ENCODE measurements at regions not wholly inside any gene's neighbourhood (a gene's known extent, or its start where the extent isn't known, plus 50 kb on each side); places are given as distances from the start of the nearest gene placed in this dataset.

DNA sequence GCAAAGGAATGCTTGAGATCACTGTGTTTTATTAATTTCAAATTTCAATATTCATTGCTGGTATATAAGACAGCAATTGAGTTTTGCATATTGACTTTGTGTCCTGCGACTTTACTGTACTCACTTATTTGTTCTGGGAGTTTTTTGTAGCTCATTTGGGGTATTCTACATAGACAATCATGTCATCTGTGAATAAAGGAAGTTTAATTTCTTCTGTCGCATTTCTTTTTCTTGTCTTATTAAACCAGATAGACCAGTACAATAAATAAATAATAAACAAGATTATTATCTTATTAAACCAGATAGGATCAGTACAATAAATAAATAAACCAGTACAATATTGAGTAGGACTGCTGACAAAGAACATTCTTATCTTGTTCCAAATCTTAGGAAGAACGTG, 448.2 kb downstream of the RPS24 start:
- H3K9me3 ChIP-seq (ENCODE audit: insufficient read depth, low read length) = no peaks in the 10 kb centered on the region
- no peak for DNase-seq (ENCODE audit: low read depth, low spot score)
- peaks cover 2% of the 10 kb centered on the region for H3K27me3 ChIP-seq (ENCODE audit: insufficient read depth, insufficient read length)
- no peak overlapping the region for H3K4me3 ChIP-seq (ENCODE audit: insufficient read length, low read depth)
- no peaks in the 10 kb centered on the region for H3K4me1 ChIP-seq (ENCODE audit: insufficient read depth, insufficient read length)
- H3K36me3 ChIP-seq (ENCODE audit: insufficient read depth, insufficient read length, low read length) = no peaks in the 10 kb centered on the region
- no peak overlapping the region for H3K9ac ChIP-seq (ENCODE audit: insufficient read length, low read depth)
- TF ChIP-seq SUZ12 (IDR thresholded peaks at IDR 0.05; ENCODE audit: extremely low read depth, insufficient read depth, insufficient read length) = no peak
- no peak for TF ChIP-seq ZNF274 (IDR thresholded peaks at IDR 0.05; ENCODE audit: low read depth, low read length)
- no peak for TF ChIP-seq YY1 (IDR thresholded peaks at IDR 0.05; ENCODE audit: insufficient read depth, insufficient read length)

DNA sequence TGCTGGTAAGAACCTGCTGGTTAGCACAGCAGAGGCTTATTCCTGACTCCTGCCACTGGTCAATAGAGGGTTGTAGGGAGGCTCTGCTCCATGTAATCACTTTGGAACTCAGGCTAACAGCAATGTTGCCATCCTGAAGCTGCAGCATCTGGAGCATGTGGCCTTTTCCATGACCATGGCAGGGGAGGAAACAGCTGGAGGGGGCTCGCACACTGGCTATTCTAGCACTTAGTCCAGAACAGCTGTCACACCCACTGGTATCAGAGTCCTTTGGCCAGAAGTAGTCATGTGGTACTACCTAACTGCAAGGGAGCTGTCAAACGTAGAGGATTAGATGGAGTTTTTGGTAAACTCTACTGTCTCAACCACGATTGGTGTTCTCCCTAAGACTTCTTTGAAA, 450.0 kb downstream of the RPS24 start:
- H3K4me3 ChIP-seq (ENCODE audit: insufficient read length, low read depth) = no peak overlapping the region
- no peaks in the 10 kb centered on the region for H3K4me1 ChIP-seq (ENCODE audit: insufficient read depth, insufficient read length)
- no peaks in the 10 kb centered on the region for H3K36me3 ChIP-seq (ENCODE audit: insufficient read depth, insufficient read length, low read length)
- DNase-seq (ENCODE audit: low read depth, low spot score) = no peak
- TF ChIP-seq ZNF274 (IDR thresholded peaks at IDR 0.05; ENCODE audit: low read depth, low read length) (no peak), YY1 (IDR thresholded peaks at IDR 0.05; ENCODE audit: insufficient read depth, insufficient read length) (no peak), SUZ12 (IDR thresholded peaks at IDR 0.05; ENCODE audit: extremely low read depth, insufficient read depth, insufficient read length) (no peak)
- H3K27me3 ChIP-seq (ENCODE audit: insufficient read depth, insufficient read length) = peaks cover 2% of the 10 kb centered on the region
- 0 out of 2 replicates have a peak, but pooled peaks cover 3% of the 10 kb centered on the region for H3K9me3 ChIP-seq (ENCODE audit: insufficient read depth, low read length)
- no peak overlapping the region for H3K9ac ChIP-seq (ENCODE audit: insufficient read length, low read depth)

DNA sequence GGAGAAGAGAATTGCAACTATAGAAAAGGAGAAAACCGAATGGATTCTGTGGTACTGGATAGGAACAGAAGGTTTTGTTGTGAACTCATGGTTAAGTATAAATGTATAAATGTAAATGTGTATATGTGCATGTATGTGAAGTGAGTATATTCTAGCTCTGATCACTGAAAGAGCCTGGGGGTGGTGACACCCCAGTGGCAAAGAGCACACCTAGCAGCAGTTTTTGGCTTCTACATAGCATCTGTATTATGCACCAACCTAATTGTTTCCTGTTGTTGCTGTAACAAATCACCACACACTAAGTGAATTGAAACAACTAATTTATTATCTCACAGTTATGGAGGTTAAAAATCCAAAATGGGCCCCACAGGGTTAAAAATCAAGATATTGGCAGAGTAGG, 455.4 kb downstream of the RPS24 start:
- H3K4me1 ChIP-seq (ENCODE audit: insufficient read depth, insufficient read length) = no peaks in the 10 kb centered on the region
- no peak overlapping the region for H3K4me3 ChIP-seq (ENCODE audit: insufficient read length, low read depth)
- peaks cover 19% of the 10 kb centered on the region for H3K9me3 ChIP-seq (ENCODE audit: insufficient read depth, low read length)
- DNase-seq (ENCODE audit: low read depth, low spot score) = no peak
- H3K9ac ChIP-seq (ENCODE audit: insufficient read length, low read depth) = no peak overlapping the region
- TF ChIP-seq YY1 (IDR thresholded peaks at IDR 0.05; ENCODE audit: insufficient read depth, insufficient read length) (no peak), ZNF274 (IDR thresholded peaks at IDR 0.05; ENCODE audit: low read depth, low read length) (no peak), SUZ12 (IDR thresholded peaks at IDR 0.05; ENCODE audit: extremely low read depth, insufficient read depth, insufficient read length) (no peak)
- H3K27me3 ChIP-seq (ENCODE audit: insufficient read depth, insufficient read length) = no peaks in the 10 kb centered on the region
- H3K36me3 ChIP-seq (ENCODE audit: insufficient read depth, insufficient read length, low read length) = no peaks in the 10 kb centered on the region

DNA sequence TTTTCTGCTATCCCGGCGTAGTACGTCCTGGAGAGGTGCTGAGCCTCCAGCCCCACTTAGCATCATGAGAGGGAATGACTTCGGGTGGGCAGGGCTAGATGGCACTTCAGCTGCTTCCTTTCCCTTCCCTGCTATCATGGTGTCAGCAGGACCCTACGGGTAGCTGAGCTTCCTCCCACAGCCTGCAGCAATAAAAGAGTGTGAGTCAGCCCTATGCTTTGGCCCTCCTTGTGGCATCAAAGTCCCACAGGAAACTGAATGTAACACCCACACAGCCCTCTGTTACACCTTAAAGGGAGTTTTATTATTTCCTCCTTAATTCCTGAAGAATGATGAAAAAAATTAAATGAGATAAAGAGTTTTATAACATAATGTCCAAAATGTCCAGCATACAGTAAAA, 458.1 kb downstream of the RPS24 start:
- no peaks in the 10 kb centered on the region for H3K4me1 ChIP-seq (ENCODE audit: insufficient read depth, insufficient read length)
- H3K9me3 ChIP-seq (ENCODE audit: insufficient read depth, low read length) = peaks cover 19% of the 10 kb centered on the region
- no peak for DNase-seq (ENCODE audit: low read depth, low spot score)
- no peaks in the 10 kb centered on the region for H3K27me3 ChIP-seq (ENCODE audit: insufficient read depth, insufficient read length)
- TF ChIP-seq YY1 (IDR thresholded peaks at IDR 0.05; ENCODE audit: insufficient read depth, insufficient read length) = no peak
- TF ChIP-seq ZNF274 (IDR thresholded peaks at IDR 0.05; ENCODE audit: low read depth, low read length) = no peak
- no peak for TF ChIP-seq SUZ12 (IDR thresholded peaks at IDR 0.05; ENCODE audit: extremely low read depth, insufficient read depth, insufficient read length)
- no peak overlapping the region for H3K9ac ChIP-seq (ENCODE audit: insufficient read length, low read depth)
- no peak overlapping the region for H3K4me3 ChIP-seq (ENCODE audit: insufficient read length, low read depth)
- no peaks in the 10 kb centered on the region for H3K36me3 ChIP-seq (ENCODE audit: insufficient read depth, insufficient read length, low read length)

DNA sequence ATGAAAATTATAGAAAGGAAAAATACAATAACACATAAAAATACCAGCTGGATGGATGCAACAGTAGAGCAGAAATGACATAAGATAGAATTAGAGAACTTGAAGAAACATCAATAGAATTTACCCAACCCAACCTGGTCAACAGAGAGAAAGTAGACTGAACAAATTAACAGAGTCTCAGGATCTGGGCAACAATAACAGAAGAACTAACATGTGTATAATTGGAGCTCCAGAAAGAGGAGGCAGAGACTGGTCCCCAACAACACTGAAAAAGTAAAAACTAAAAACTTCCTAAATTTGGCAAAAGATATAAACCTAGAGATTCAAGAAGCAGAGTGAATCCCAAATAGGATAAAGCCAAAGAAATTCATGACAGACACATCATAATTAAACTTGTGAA, 458.8 kb downstream of the RPS24 start:
- TF ChIP-seq SUZ12 (IDR thresholded peaks at IDR 0.05; ENCODE audit: extremely low read depth, insufficient read depth, insufficient read length) (no peak), YY1 (IDR thresholded peaks at IDR 0.05; ENCODE audit: insufficient read depth, insufficient read length) (no peak), ZNF274 (IDR thresholded peaks at IDR 0.05; ENCODE audit: low read depth, low read length) (no peak)

DNA sequence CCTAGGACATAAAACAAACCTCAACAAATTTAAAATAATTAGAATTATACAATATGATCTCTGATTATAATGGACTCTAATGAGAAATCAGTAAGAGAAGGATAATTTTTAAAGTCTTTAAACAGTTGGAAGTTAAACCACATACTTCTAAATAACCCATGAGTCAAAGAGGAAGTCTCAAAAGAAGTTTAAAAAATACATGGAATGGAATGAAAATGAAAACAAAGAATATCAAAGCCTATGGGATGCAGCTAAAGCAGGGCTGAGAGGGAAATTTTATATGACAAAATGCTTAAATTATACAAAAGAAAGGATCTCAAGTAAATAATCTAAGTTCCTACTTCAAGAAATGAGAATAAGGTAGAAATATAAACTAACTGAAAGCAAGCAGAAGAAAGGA, 460.5 kb downstream of the RPS24 start:
- DNase-seq (ENCODE audit: low read depth, low spot score) = no peak
- no peak overlapping the region for H3K4me3 ChIP-seq (ENCODE audit: insufficient read length, low read depth)
- H3K4me1 ChIP-seq (ENCODE audit: insufficient read depth, insufficient read length) = no peaks in the 10 kb centered on the region
- no peak overlapping the region for H3K9ac ChIP-seq (ENCODE audit: insufficient read length, low read depth)
- H3K27me3 ChIP-seq (ENCODE audit: insufficient read depth, insufficient read length) = no peaks in the 10 kb centered on the region
- H3K36me3 ChIP-seq (ENCODE audit: insufficient read depth, insufficient read length, low read length) = no peaks in the 10 kb centered on the region
- no peak for TF ChIP-seq YY1 (IDR thresholded peaks at IDR 0.05; ENCODE audit: insufficient read depth, insufficient read length)
- TF ChIP-seq ZNF274 (IDR thresholded peaks at IDR 0.05; ENCODE audit: low read depth, low read length) = no peak
- no peak for TF ChIP-seq SUZ12 (IDR thresholded peaks at IDR 0.05; ENCODE audit: extremely low read depth, insufficient read depth, insufficient read length)
- H3K9me3 ChIP-seq (ENCODE audit: insufficient read depth, low read length) = peaks cover 11% of the 10 kb centered on the region

More for the DNA sequence above, 458.8 kb downstream of the RPS24 start:
- Histone ChIP-seq H3K36me3 (ENCODE audit: insufficient read depth, insufficient read length, low read length) (no peaks in the 10 kb centered on the region), H3K4me1 (ENCODE audit: insufficient read depth, insufficient read length) (no peaks in the 10 kb centered on the region), H3K27me3 (ENCODE audit: insufficient read depth, insufficient read length) (no peaks in the 10 kb centered on the region), H3K9ac (ENCODE audit: insufficient read length, low read depth) (no peak overlapping the region), H3K4me3 (ENCODE audit: insufficient read length, low read depth) (no peak overlapping the region), H3K9me3 (ENCODE audit: insufficient read depth, low read length) (peaks cover 19% of the 10 kb centered on the region)
- no peak for DNase-seq (ENCODE audit: low read depth, low spot score)

DNA sequence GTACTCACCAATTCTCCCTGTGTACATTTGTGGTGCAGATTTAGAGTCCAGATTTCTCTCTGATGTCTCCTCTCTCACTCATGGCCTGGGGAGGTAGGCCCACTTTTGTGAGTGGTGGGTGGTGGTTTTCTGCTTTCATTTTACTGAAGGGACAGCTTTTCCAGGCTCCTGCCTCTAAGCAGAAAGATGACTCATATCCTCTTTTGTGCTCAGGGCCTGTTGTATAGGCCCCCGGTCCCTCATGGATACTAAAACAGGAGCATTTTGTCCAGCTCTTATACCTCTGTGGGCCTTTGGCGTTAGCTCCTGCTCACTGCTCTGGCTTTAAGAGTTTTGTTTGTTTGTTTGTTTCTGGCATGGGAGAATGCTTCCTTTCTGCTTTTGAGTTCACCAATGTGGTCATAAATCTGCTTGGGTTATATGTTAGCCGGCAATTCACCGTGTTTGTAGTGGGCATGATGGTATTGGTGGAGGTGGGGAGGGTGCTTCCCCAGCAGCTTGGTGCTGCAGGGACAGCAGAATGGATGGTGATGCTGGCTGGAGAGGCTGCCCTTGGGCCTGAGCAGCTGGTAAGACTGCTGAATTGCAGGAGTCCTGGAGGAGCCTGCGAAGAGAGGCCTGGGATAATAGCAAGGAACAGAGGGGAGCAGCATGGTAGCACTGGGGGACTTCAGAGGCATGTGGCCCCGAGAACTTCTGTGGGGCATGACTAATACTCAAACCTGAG, 468.7 kb downstream of the RPS24 start:
- Histone ChIP-seq H3K9ac (ENCODE audit: insufficient read length, low read depth) (no peak overlapping the region), H3K27me3 (ENCODE audit: insufficient read depth, insufficient read length) (no peaks in the 10 kb centered on the region), H3K4me1 (ENCODE audit: insufficient read depth, insufficient read length) (peaks cover 3% of the 10 kb centered on the region), H3K4me3 (ENCODE audit: insufficient read length, low read depth) (no peak overlapping the region), H3K36me3 (ENCODE audit: insufficient read depth, insufficient read length, low read length) (no peaks in the 10 kb centered on the region), H3K9me3 (ENCODE audit: insufficient read depth, low read length) (no peaks in the 10 kb centered on the region)
- no peak for DNase-seq (ENCODE audit: low read depth, low spot score)
- TF ChIP-seq ZNF274 (IDR thresholded peaks at IDR 0.05; ENCODE audit: low read depth, low read length) = no peak
- no peak for TF ChIP-seq SUZ12 (IDR thresholded peaks at IDR 0.05; ENCODE audit: extremely low read depth, insufficient read depth, insufficient read length)
- no peak for TF ChIP-seq YY1 (IDR thresholded peaks at IDR 0.05; ENCODE audit: insufficient read depth, insufficient read length)
